SU-DHL-6 (cell line): ENCODE measurements at regions not wholly inside any gene's neighbourhood (a gene's known extent, or its start where the extent isn't known, plus 50 kb on each side); places are given as distances from the start of the nearest gene placed in this dataset.

Experiments
- H2AFZ ChIP-seq: fragments of 200-600 bp; sonication (generic); 2 replicates; pipeline ENCODE4 v1.6.1; 2014; ENCODE audit warnings: low read depth, mild to moderate bottlenecking, moderate library complexity, mixed read lengths, antibody characterized with exemption, low read length; ENCODE audit not compliant: severe bottlenecking
- H3F3A ChIP-seq: fragments of 200-600 bp; shearing (Covaris generic); 2 replicates; pipeline ENCODE4 v1.6.0; 2016; ENCODE audit warnings: antibody characterized with exemption, mild to moderate bottlenecking; ENCODE audit not compliant: insufficient read depth
- H3K27ac ChIP-seq: fragments of 200-600 bp; sonication (generic); 2 replicates; pipeline ENCODE4 v1.5.1; 2016; ENCODE audit warnings: low read depth, mild to moderate bottlenecking, low read length, moderate library complexity, mixed read lengths
- H3K27me3 ChIP-seq: fragments of 200-600 bp; sonication (generic), shearing (Covaris generic); 2 replicates; pipeline ENCODE4 v1.6.0; 2014; ENCODE audit warnings: mild to moderate bottlenecking, low read length
- H3K36me3 ChIP-seq: fragments of 200-600 bp; sonication (generic); 2 replicates; pipeline ENCODE4 v1.6.1; 2014; ENCODE audit warnings: mild to moderate bottlenecking, low read length, mixed read lengths
- H3K4me2 ChIP-seq: fragments of 300-600, 200-600 bp; shearing (Covaris generic), sonication (generic); 2 replicates; pipeline ENCODE4 v1.6.0; 2014; ENCODE audit warnings: low read length, low read depth, mild to moderate bottlenecking; ENCODE audit not compliant: poor library complexity, severe bottlenecking
- H3K4me3 ChIP-seq: fragments of 200-600 bp; sonication (generic); 2 replicates; pipeline ENCODE4 v1.5.1; 2014; ENCODE audit warnings: antibody characterized with exemption, low read length, mild to moderate bottlenecking, mixed read lengths; ENCODE audit not compliant: insufficient read depth, poor library complexity, severe bottlenecking
- H3K79me2 ChIP-seq: fragments of 200-600 bp; sonication (generic); 2 replicates; pipeline ENCODE4 v1.6.1; 2014; ENCODE audit warnings: mild to moderate bottlenecking, low read length, moderate library complexity; ENCODE audit not compliant: insufficient read depth
- H3K9ac ChIP-seq: fragments of 200-600 bp; sonication (generic); 2 replicates; pipeline ENCODE4 v1.7.0; 2014; ENCODE audit warnings: mild to moderate bottlenecking, low read length
- H3K9me2 ChIP-seq: fragments of 200-600 bp; sonication (generic); replicated peaks from 2 replicates; pipeline ENCODE4 v1.6.1; 2014; ENCODE audit warnings: low read length; ENCODE audit not compliant: insufficient read depth
- H3K9me3 ChIP-seq: fragments of 200-600 bp; sonication (generic); 2 replicates; pipeline ENCODE4 v1.6.1; 2014; ENCODE audit warnings: low read length, mixed read lengths; ENCODE audit not compliant: insufficient read depth
- H4K20me1 ChIP-seq: fragments of 200-600 bp; sonication (generic); 2 replicates; pipeline ENCODE4 v1.6.1; 2014; ENCODE audit warnings: low read depth, mild to moderate bottlenecking, antibody characterized with exemption, low read length, moderate library complexity, mixed read lengths
- CTCF ChIP-seq: fragments of 200-600 bp; sonication (generic); IDR thresholded peaks from one replicate; pipeline ENCODE4 v1.5.1; 2017; ENCODE audit warnings: antibody characterized with exemption, mild to moderate bottlenecking, low read length, moderate library complexity; ENCODE audit not compliant: insufficient read depth, poor library complexity, severe bottlenecking
- EZH2phosphoT487 ChIP-seq: fragments of 200-600 bp; sonication (generic), shearing (Covaris generic); conservative IDR thresholded peaks from 2 replicates; pipeline ENCODE4 v1.6.1; 2018; ENCODE audit warnings: mild to moderate bottlenecking, antibody characterized with exemption, low read length, moderate library complexity, mixed read lengths

- Histone ChIP-seq H3K9me3 (no peaks in the 10 kb centered on the region), H4K20me1 (no peaks in the 10 kb centered on the region), H2AFZ (no peak overlapping the region), H3K9me2 (no peaks in the 10 kb centered on the region), H3K36me3 (no peaks in the 10 kb centered on the region), H3F3A (no peaks in the 10 kb centered on the region), H3K27me3 (no peaks in the 10 kb centered on the region), H3K4me3 (no peak overlapping the region), H3K4me2 (no peak overlapping the region), H3K79me2 (no peaks in the 10 kb centered on the region), H3K9ac (no peak overlapping the region), H3K27ac (no peak overlapping the region)
- TF ChIP-seq CTCF = no peak
- no peak for TF ChIP-seq EZH2phosphoT487
Measured at GRCh38 chr14:34161351-34162082, 210.6 kb upstream of the EGLN3 start.

GRCh38 chr14:34160619-34161018 is 209.7 kb upstream of the EGLN3 start:
- no peaks in the 10 kb centered on the region for H3K79me2 ChIP-seq
- no peaks in the 10 kb centered on the region for H3K36me3 ChIP-seq
- no peaks in the 10 kb centered on the region for H3K9me2 ChIP-seq
- no peak overlapping the region for H3K9ac ChIP-seq
- no peak overlapping the region for H3K4me2 ChIP-seq
- no peaks in the 10 kb centered on the region for H3F3A ChIP-seq
- no peaks in the 10 kb centered on the region for H3K27me3 ChIP-seq
- TF ChIP-seq EZH2phosphoT487 = no peak
- TF ChIP-seq CTCF = no peak
- no peaks in the 10 kb centered on the region for H4K20me1 ChIP-seq
- H3K4me3 ChIP-seq = no peak overlapping the region
- H3K27ac ChIP-seq = no peak overlapping the region
- H3K9me3 ChIP-seq = no peaks in the 10 kb centered on the region
- no peak overlapping the region for H2AFZ ChIP-seq

- H4K20me1 ChIP-seq = no peaks in the 10 kb centered on the region
- no peak overlapping the region for H3K27ac ChIP-seq
- TF ChIP-seq CTCF (no peak), EZH2phosphoT487 (no peak)
- no peak overlapping the region for H3K4me2 ChIP-seq
- no peaks in the 10 kb centered on the region for H3K27me3 ChIP-seq
- no peak overlapping the region for H3K4me3 ChIP-seq
- H3K79me2 ChIP-seq = no peaks in the 10 kb centered on the region
- no peak overlapping the region for H3K9ac ChIP-seq
- H3K36me3 ChIP-seq = no peaks in the 10 kb centered on the region
- H3F3A ChIP-seq = no peaks in the 10 kb centered on the region
- no peak overlapping the region for H2AFZ ChIP-seq
- H3K9me3 ChIP-seq = no peaks in the 10 kb centered on the region
- no peaks in the 10 kb centered on the region for H3K9me2 ChIP-seq
Measured at GRCh38 chr14:34157651-34158050, 206.8 kb upstream of the EGLN3 start.
